Testis (tissue), 2 donors: ENCODE measurements at regions not wholly inside any gene's neighbourhood (a gene's known extent, or its start where the extent isn't known, plus 50 kb on each side); places are given as distances from the start of the nearest gene placed in this dataset.

Source experiments
- CTCF ChIP-seq, 3 experiments: fragments of 450-650 bp in 2 of 3; fragments of 200-600 bp in 1 of 3; sonication (generic) in 1 of 3; IDR thresholded peaks; one replicate each; pipeline ENCODE4 v1.5.1; 2016 to 2019; ENCODE audit warnings: antibody characterized with exemption in 3 of 3, mild to moderate bottlenecking in 2 of 3, moderate library complexity in 1 of 3
- POLR2A ChIP-seq: fragments of 450-650 bp; IDR thresholded peaks from one replicate; pipeline ENCODE4 v1.6.1; 2017; ENCODE audit warnings: antibody characterized with exemption, mild to moderate bottlenecking, moderate library complexity

GRCh38 chr17:63290351-63290750 is 155.8 kb downstream of the CYB561 start:
- no peak for TF ChIP-seq POLR2A
- no peak for TF ChIP-seq CTCF (IDR thresholded peaks at IDR 0.05)
